Head of caudate nucleus (tissue), 42 donors: ENCODE measurements at regions not wholly inside any gene's neighbourhood (a gene's known extent, or its start where the extent isn't known, plus 50 kb on each side); places are given as distances from the start of the nearest gene placed in this dataset.

ENCODE experiments used
- DNase-seq, 42 donors: peaks; one replicate each; pipeline versions ENCODE4 v3.0.0 to v3.0.0-alpha.2; 2020 to 2021; ENCODE audit warnings: mixed read lengths in 7 of 42
- intact Hi-C: fragments of 100-400 bp; cut with DNase I; formaldehyde crosslinking; loops from one replicate; pipeline ENCODE4 v1.15.0; 2022

- intact Hi-C loops, result no loop called here
- no peak for DNase-seq
Observed at GRCh38 chr5:4258170-4258569, 662.5 kb downstream of the IRX1 start.

- intact Hi-C loops, result no loop called here
- no peak for DNase-seq
Observed at GRCh38 chr5:4271193-4271592, 675.6 kb downstream of the IRX1 start.

DNA sequence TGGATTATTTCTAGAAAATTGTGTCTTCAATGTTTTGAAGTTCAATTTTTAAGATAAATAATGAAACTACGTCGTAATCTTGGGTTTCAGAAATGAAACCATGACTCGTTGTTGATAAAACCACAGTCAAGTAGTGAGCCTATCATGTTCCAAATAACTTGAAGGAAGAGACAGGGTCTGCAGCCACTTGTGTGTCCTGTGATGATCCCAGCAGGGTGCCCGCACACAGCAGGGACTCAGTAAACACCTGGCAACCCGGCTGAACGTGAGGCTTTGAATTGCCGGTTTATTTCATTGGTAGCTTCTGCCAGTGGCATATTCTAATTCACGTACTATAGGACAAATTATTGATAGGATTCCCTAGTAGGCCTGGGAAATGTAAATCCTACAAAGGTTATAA, 679.6 kb downstream of the IRX1 start:
- DNase-seq, result no peak
- intact Hi-C loops, result no loop called here

DNA sequence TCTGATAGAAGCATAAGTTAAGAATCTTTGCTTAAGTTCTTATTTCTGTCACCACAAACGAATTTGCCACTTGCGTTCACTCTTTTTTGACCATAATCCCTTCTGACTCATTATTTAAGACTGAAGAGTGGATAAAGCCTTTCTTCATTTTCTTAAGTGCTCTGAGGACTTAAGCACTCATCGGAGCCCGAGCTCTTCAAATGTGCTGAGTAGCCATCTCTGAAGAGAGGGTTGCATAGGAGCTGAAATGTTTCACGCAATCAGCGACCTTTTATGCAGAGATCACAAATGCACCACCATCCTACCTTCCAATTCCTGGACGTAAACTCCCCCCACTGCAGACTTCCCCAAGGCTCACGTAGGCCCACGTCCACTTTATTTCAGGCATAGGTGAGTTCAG, 699.2 kb downstream of the IRX1 start:
- DNase-seq, result no peak
- intact Hi-C loops, result no loop called here

DNA sequence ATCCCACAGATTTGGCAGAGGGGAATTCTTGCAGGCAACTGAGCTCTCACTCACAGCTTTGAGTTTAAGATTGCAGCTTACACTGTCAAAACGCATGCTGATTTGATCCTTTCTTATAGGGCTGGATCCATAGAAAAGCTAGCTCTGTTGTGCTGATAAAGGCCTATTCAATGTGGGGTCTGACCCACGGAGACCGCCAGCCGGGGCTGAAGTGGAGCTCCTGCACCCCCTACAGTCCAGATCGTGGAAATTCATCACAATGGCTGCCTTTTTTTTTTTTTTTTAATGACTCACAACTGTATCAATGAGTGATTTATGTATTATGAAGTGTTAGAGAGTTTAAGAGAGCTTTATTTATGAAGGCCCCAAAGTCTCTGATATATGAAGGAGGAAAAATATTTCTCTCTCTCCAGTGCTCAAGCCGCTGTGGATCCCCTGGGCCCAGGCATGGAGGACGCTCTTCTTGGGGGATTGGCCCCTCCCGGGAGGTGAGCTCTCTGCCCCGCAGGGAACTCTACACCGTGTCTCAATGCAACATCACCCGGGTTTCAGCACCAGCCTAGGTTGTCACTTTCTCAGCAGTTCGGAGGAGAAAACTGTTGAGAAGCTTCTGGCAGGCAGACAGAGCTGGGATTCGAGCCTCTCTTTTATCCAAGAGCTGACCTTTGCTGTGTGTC, 700.2 kb downstream of the IRX1 start:
- intact Hi-C loops, result no loop called here
- DNase-seq, result peak in 41 of 42 donors; percentile 6 to 77 (median 39)

DNA sequence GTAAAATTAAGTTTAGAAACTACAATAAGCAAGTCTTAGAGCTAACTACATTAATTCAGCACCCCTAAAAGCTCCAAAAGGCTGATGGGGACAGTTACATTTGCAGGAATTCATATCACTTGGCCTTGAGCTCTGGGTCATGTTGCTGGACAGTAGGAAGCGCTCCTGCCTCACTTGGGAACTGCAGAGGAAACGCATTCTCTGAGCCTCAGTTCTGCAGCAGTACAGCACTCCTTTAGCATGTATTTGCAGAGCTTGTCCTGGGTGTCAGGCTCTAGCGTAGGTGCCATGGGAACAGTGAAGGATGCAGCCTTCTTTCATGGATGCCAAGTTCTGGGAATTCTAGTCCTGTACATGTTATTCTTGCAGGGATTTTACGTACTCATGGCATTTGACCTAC, 710.4 kb downstream of the IRX1 start:
- DNase-seq, result no peak
- intact Hi-C loops, result no loop called here

- intact Hi-C loops, result no loop called here
- DNase-seq, result no peak
Observed at GRCh38 chr5:4309026-4309425, 713.4 kb downstream of the IRX1 start.

GRCh38 chr5:4313138-4313537, 717.5 kb downstream of the IRX1 start:
- no peak for DNase-seq
- intact Hi-C loops, result no loop called here

DNA sequence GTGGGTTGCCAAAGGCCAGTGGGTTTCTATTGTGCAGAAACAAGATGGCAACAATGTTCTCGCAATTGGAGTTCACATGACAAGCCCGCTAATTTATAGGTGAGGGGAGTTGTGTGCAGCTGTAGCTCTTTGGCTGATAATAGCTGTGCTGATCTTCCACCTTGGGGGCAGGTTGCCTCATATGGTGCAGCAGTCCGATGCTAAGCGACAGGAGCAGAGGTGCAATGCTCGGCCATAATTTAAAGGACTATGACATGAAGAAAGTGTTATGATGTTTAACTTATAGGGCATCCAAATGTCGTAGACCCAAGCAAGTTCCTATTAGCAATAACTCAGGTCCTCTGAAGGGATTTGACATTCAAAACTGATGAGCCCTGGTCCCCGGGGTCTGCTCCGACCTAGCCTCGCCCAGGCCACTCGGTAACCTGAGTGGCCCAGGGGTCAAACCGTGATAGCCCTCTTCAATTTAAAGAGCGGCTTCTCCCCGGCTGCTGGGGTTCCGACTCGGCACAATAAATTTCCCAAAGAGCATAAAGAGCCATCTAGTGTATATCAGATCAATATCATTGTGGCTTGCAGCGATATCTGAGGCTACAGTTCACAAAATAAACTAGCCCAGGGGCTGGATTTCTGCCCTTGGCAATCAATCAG, 724.0 kb downstream of the IRX1 start:
- intact Hi-C loops, result no loop called here
- no peak for DNase-seq

GRCh38 chr5:4330327-4330726, 734.7 kb downstream of the IRX1 start:
- intact Hi-C loops, result no loop called here
- no peak for DNase-seq

GRCh38 chr5:4335078-4335477, 739.4 kb downstream of the IRX1 start:
- intact Hi-C loops, result no loop called here
- no peak for DNase-seq

DNA sequence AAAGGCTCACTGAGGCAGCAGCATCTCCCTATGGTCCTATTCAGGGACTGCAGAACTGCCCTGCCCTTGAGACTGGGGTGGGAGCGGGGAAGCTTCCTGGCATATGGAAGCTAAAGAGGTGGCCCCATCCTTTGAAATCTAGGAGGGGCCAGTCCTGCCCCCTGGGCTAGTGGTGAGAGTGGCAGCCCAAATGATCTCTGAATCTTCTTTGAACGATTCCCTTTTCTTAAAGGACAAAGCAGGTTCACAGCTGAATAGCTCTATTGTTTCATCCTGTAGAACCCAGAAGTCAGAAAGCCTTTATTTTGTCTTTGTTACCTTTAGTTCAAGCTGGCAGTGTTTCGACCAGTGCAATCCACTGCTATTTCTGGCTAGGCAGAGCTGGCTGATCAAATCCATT, 741.9 kb downstream of the IRX1 start:
- no peak for DNase-seq
- intact Hi-C loops, result no loop called here

GRCh38 chr5:4339949-4340348, 744.3 kb downstream of the IRX1 start:
- no peak for DNase-seq

DNA sequence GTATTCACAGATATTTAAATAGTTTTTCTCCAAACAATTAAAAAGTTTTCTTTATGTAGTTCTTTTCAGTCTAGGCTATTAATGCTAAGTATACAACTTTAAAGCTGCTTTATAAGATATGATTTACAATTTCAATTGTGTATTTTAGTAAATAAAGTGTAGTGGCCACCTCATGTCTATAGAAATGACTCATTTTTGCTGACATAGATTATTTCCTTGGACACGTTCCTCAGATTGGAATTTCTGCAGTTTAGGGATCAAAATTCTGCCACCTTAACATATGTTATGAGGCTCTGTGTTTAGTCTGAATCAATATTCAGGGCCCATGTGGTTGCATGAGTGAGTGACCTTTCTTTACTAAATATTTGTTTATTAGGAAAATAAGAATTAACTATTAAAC, 750.2 kb downstream of the IRX1 start:
- no peak for DNase-seq
- intact Hi-C loops, result no loop called here

More at GRCh38 chr5:4339949-4340348, 744.3 kb downstream of the IRX1 start:
- intact Hi-C loops, result no loop called here

DNA sequence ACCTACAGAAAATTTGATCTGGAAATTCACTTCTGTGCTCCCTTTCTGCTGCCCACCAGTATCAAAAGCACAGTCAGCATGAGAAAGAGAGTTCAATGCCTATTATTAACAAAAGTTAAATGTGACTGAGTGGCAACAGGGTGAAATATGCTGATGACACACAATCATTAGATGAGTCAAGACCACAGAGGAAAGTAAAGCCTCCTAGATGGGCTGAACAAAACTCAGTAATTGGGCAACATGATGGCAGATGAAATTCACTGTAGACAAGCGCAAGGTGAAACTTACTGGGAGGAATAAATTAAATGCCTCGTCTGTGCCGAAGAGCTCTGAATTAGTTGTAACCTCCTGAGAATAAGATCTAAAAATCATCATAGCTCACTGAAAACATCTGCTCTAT, 752.8 kb downstream of the IRX1 start:
- intact Hi-C loops, result no loop called here
- peak in 11 of 42 donors; percentile 7 to 70 (median 46) for DNase-seq

DNA sequence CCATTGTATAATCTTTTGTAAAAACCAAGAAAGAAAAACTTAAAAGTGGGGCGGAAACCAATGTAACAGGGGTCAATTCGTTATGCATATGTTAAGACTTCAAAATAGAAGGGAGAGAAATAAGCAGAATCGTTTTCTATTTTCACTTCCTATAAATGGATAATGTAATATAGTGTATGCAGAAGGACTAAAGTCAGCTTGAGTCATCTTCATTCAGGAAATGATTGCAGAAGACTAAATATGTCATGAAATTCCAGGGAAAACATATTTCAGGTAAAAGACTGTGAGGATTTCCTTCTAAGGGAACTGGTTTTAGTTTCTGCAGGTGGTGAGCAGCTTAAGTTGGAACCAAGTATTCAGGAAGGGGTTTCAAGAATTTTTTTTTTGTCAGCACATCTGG, 753.3 kb downstream of the IRX1 start:
- intact Hi-C loops, result no loop called here

DNA sequence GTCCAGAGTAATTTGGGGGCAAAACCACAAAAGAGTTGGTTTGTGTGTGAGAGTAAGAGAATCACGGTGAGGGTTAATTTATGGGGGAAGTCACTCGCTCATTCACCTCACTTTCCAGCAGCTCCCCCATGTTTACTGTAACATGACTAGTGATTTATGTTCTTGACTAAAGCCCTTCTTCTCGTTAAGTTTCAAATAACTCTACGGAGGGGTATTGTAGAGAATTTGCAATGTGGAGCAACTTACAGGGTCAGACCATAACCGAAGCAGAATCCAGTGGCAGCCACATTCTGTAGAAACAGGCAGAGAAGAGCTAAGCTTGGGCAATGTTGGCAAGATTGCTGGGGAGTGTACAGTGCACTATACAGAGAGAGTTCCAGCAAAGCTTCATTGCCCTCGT, 760.6 kb downstream of the IRX1 start:
- DNase-seq, result no peak
- intact Hi-C loops, result no loop called here

More for the DNA sequence above, 753.3 kb downstream of the IRX1 start:
- no peak for DNase-seq

- no peak for DNase-seq
- intact Hi-C loops, result no loop called here
Observed at GRCh38 chr5:4359847-4360246, 764.2 kb downstream of the IRX1 start.

DNA sequence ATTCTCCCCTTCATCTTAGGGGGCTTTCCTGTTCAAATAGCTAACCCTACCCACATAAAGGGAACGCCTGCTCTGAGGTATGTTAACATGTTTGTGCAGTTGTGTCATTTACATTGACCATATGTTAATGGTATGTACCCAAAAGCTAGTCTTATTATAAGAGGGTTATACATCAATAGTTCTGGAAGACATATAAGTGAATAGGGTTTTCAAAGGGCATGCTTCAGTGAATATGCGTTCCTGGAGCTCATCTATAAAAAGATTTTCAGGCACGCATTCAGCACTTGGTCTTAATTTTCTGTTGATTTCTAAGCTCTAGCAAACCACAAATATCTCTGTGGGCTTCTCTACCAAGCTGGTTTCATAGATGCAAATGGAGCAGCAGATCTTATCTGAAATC, 766.1 kb downstream of the IRX1 start:
- intact Hi-C loops, result no loop called here
- no peak for DNase-seq

DNA sequence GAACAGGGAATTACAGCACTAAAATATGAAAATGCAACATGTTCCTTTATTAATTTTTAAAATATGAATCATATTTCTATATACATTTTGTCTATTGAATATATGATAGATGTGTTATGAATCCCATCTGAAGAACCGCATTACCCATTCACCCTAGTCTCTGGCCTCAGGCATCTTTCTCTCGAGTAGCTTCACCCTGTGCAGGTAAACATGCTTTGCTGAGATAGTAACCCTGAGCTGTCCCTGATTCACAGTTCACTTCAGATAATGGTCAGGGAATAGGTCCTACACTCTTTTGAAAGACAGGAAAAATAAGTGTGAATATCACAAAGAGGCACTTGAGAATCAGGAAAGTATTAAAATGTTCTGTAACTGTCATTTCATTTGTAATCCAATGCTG, 766.8 kb downstream of the IRX1 start:
- DNase-seq, result no peak
- intact Hi-C loops, result no loop called here

DNA sequence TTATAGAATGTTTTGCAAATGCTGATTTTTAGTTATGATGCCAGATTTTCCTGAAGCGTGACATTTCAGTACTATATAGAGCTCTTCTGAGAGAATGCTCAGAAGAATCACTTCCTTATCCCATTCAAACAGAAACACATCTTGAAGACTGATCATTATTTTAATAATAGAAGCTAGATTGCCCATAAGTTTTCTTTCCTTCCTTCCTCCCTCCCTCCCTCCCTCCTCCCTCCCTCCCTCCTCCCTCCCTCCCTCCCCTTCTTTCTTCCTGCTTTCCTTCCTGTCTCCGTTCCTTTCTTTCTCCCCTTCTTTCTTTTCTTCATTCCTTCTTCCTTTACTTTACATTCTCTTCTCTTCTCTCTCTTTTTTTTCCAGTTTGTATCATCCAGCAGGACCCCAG, 767.4 kb downstream of the IRX1 start:
- no peak for DNase-seq
- intact Hi-C loops, result no loop called here
